ENCODE measurements at regions not wholly inside any gene's neighbourhood (a gene's known extent, or its start where the extent isn't known, plus 50 kb on each side); places are given as distances from the start of the nearest gene placed in this dataset.

DNA sequence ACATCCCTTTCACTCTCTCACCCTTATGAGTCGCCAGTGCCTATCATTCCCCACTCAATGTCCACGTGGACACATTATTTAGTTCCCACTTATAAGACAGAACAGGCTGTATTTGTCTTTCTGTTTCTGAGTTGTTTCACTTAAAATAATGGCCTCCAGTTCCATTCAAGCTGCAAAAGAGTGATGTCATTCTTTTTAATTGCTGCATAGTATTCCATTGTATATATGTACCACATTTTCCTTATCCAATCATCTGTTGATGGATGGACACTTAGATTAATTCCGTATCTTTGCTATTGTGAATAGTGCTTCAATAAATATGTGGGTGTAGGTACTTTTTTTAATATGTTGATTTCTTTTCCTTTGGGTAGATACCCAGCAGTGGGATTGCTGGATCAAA, 79.1 kb downstream of the ZNF365 start:
- in situ Hi-C loops (cut with HindIII; ENCODE audit: low sequenced_read_pairs) = no loop called here
- DNase-seq (ENCODE audit: low spot score) = no peak

DNA sequence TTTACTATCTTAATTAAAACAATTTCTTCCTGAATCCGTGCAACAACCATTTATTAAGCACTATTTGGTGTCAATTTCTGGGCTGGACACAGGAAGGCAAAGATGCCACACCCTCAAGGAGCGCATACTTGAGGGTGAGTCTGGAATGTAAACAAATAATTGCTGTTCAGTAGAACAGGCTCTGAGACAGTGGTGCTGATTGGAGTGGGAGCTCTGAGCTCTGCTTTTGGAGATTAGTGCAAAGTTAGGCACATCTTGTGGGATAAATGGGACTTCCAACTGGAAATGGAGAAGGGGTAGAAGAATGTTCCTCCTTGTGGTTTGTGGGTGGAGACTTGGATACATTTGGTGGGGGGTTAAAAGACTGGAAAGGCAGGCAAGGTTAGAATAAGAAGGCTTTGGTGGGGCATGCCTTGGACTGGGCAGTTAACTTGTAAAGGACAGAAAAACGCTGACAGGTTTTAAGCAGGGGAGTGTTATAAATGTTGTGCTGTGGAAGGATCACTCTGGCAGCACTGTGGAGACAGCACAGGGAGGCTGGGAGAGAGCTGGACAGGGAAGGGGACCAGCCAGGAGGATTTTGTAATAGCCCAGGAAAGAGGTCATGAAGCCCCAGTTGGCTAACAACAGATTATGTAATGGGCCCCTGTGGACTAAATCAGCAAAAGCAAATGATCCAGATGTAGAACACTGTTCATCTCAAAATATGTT, 80.7 kb downstream of the ZNF365 start:
- no peak for DNase-seq (ENCODE audit: low spot score)
- in situ Hi-C loops (cut with HindIII; ENCODE audit: low sequenced_read_pairs) = no loop called here

DNA sequence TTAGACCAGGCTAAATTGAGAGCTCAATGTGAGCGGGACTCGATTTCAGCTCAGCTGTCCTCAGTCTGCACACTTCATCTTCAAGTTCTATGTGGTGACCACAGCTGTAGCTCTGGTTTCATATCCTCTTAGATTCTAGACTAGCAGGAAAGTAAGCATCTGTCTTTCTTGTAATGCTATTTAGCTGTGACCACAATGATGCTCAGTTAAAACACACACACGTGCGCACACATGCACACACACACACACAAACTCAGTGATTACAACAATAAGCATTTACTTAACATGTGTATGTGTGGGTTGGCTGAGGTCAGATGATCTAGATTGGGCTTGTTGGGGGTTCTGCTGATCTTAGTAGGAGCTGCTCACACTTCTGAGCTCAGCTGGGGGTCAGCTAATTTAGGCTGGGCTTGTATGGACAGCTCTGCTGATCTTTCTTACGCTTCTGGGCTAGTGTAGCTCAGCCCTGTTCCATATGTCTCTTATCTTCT, 82.5 kb downstream of the ZNF365 start:
- no peak for DNase-seq (ENCODE audit: low spot score)
- in situ Hi-C loops (cut with HindIII; ENCODE audit: low sequenced_read_pairs) = no loop called here

DNA sequence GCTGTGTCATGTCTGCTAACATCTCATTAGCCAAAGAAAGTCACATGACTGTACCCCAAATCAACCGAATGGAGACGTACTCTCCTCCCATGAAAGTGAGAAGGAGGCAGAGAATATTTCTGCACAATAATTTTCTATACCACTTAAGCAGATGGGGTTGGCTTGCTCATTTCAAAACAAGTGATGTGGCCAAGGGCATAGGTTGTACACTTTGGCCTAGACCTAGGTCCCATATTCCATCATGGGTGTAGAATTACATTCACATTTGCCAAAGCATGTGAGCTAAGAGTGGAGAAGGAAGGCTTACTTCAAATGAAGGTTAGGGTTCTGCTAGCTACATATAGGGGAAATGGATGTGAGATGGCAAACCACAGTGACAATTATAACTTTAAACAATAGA, 83.0 kb downstream of the ZNF365 start:
- in situ Hi-C loops (cut with HindIII; ENCODE audit: low sequenced_read_pairs) = no loop called here
- DNase-seq (ENCODE audit: low spot score) = no peak

DNA sequence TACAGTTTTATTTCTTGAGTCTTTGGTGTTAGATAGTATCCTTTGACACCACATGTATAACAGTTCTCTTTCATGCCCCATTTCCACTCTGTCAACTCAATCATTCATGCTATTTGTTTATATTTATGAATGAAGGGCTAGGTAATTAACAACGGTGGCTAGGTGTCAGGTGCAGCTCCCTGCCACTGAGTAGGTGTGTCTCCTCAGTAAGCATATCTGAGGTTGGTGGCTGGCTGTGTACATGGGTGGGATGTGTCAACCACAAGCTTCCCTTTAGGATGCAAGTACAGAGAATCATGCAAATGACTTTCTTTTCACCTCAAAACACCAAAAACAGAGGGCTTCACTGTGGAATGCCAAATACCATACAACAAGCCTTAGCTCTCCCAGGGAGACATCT, 83.4 kb downstream of the ZNF365 start:
- no peak for DNase-seq (ENCODE audit: low spot score)
- in situ Hi-C loops (cut with HindIII; ENCODE audit: low sequenced_read_pairs) = no loop called here

DNA sequence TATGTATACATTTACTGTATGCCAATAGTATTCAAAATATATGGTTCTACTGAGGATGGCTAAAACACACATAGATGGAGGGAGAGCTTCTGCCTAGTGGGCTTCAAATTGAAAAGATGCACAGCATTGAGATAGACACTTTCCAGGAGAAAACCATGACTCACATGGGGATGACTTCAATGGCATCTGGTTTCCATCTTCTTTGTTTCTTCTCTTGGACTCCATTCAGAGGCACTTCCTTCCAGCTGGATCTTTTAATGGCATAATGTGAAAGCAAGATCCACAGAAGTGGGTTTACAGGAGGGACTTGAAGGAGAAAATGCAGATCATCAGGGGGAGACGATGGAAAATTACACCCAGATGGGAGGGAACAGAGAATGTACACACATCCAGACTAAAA, 84.9 kb downstream of the ZNF365 start:
- in situ Hi-C loops (cut with HindIII; ENCODE audit: low sequenced_read_pairs) = no loop called here
- DNase-seq (ENCODE audit: low spot score) = no peak

DNA sequence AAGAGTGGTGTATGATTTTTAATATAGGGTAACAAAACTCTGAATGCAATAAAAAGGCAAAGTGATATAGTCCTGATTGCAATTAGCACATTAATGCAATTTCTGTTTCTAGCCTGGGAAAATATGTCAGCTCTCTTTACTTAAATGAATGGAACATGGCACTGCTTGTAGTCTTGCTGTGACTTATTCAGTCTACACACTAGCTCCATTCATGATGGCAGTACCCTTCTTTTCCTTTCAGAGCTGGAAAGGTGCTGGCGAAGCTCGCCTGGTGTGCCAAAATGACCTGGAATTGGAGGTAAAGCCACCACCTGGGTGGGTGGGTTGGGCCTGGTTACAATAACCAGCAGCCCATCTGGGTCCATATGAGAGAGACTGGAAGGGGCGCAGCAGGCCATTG, 85.3 kb downstream of the ZNF365 start:
- no peak for DNase-seq (ENCODE audit: low spot score)
- in situ Hi-C loops (cut with HindIII; ENCODE audit: low sequenced_read_pairs) = no loop called here

DNA sequence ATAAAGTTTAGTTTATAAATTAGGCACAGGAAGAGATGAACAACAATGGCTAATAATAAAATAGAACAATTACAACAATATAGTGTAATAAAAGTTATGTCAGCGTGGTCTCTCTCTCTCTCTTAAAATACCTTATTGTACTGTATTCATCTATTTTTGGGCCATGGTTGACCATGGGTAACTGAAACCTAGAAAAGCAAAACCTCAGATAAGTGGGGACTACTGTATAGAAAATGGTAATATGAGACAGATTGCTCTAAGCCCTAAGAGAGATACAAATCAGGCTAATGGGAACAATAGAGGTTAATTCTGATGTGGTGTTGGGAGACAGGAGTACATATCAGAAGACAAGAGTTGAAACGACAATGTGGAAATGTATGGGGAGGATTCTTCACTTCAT, 86.2 kb downstream of the ZNF365 start:
- no peak for DNase-seq (ENCODE audit: low spot score)
- in situ Hi-C loops (cut with HindIII; ENCODE audit: low sequenced_read_pairs) = no loop called here

DNA sequence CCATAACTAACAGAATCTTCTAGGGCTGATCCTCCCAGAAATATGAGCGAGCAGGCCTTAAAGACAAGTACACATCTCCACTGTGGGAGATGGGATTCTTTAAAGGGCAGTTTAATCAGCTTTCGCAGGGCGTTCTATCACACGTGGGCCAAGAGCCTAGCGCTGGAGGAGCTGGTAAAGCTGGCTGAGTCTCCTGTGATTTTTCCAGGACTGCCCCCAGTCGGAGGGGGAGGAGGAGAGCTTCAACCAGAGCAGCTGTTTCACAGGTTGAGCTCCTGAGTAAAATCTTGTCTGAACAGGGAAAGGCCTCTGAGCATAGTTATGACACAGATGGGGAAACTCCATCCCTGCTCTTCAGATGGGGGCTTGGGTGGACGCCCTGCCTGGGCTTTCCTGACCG, 87.0 kb downstream of the ZNF365 start:
- in situ Hi-C loops (cut with HindIII; ENCODE audit: low sequenced_read_pairs) = no loop called here
- no peak for DNase-seq (ENCODE audit: low spot score)

DNA sequence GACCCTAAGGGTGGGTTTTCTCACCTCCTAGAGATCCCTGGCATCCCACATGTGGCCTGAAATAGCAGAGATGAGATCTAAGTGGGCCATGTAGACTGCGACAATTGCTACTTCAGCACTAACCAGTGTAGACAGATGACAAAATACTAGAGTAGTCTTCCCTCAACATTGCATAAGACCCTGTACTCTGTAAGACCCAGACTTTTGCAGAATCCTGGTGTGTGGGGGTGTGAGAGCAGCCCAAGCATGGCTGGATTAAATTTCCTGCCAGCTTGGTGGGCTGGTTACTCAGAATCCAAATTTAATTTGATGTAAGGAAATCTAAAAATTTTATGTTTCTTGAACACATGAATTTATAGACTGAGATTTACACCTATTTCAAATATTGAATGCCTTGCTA, 88.3 kb downstream of the ZNF365 start:
- in situ Hi-C loops (cut with HindIII; ENCODE audit: low sequenced_read_pairs) = no loop called here
- DNase-seq (ENCODE audit: low spot score) = no peak

DNA sequence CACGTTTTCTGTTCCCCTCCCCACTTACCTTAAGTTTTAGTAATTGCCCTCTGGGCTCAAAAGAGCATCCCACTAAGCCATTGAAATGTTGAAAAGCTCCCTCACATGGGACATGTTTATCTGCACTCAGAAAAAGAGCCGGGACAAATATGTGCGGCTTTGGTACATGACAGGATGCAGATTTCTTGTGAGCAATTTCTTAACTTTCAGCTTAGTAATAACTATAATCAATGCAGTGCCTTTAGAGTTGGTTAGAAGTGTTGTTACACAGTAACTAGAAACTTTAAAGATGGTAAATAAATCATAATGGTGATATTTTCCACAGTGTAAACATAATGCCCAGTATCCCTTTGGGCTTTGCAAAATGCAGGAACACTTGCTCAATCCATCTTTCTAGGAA, 89.2 kb downstream of the ZNF365 start:
- in situ Hi-C loops (cut with HindIII; ENCODE audit: low sequenced_read_pairs) = no loop called here
- DNase-seq (ENCODE audit: low spot score) = no peak

DNA sequence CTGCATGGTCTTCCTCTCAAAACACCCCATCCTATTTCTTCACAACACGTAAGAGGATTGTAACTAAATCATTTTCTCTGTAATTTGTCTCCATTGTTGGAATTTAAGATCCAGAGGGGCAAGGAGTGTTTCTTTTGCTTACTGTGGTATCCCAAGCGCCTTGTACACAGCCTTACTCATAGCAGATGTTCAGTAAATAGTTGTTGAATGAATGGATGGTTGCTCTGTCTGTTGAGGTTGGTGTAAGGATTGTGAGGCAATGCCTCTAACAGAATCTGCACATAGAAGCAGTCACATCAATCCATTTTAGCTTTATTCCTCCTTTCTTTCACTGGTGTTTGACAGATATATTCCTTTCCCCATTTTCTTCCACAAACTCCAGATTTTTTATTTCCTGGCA, 90.1 kb downstream of the ZNF365 start:
- DNase-seq (ENCODE audit: low spot score) = no peak
- in situ Hi-C loops (cut with HindIII; ENCODE audit: low sequenced_read_pairs) = no loop called here

DNA sequence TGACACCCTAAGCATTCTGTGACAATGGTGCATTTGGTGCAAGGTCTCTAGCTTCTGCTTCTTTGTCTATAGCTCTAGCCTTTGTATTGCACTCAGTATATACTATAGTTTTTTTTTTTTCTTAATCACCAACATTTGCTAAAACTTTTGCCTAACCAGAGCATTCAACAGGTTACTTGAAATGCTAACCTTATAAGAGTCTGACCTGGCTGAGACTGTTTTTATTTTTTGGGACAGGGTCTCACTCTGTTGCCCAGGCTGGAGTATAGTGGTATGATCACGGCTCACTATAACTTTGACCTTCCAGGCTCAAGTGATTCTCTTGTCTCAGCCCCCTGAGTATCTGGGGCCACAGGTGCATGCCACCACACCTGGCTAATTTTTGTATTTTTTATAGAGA, 92.4 kb downstream of the ZNF365 start:
- no peak for DNase-seq (ENCODE audit: low spot score)
- in situ Hi-C loops (cut with HindIII; ENCODE audit: low sequenced_read_pairs) = no loop called here

DNA sequence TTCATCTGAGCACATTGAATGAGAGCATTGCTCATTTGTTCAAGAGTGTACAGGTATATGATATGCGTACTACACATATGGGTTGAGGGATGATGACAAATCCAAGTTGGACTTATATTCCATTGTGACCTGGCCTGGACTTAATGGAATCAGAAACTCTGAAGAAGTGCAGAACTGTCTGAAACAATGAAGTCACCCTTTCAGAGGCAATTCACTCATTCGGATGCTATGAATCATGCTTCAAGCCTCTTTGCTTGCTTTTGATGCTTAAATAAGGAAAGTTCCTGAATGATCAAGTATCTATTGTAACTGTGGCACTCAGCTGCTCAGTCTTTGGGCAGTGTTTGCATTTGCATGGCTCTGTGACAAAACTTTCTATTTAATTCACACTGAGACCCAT, 93.4 kb downstream of the ZNF365 start:
- in situ Hi-C loops (cut with HindIII; ENCODE audit: low sequenced_read_pairs) = no loop called here
- DNase-seq (ENCODE audit: low spot score) = no peak

DNA sequence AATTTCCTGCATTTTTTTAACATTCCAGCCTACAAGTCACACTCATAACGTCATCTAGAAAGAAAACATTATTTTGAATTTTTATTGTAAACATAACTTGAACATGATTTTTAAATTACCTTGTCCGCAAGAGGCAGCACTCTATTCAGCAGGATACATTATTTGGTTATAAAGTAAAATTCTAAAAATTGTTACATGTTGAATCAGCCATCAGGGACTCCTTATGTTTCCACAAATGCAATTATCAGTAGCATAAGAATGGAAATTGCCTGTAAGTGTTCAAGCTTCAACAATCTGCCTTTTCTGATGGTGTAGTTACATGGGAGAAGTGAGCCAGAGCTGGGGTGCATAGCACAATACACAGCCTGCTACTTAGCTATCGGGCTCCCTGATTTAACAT, 97.5 kb downstream of the ZNF365 start:
- DNase-seq (ENCODE audit: low spot score) = no peak
- in situ Hi-C loops (cut with HindIII; ENCODE audit: low sequenced_read_pairs) = no loop called here

DNA sequence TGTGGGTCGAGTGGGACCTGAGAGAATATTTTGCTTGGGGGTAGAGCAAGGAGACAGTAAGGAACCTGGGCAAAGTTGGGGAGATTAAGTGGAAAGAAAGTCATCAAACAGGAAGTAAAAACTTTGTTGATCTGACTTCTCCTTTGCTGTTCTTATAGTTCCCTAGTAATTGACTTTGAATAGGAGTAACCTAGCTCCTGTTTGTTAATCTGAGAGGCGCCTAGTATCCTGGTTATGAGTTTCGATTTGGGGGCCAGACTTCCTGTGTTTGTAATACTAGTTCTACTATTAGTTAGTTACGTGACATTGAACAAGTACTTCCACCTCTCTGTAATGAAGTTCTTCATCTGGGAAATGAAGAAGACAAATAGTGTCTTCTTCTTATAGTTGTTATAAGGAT, 99.1 kb downstream of the ZNF365 start:
- DNase-seq (ENCODE audit: low spot score) = no peak
- in situ Hi-C loops (cut with HindIII; ENCODE audit: low sequenced_read_pairs) = no loop called here

DNA sequence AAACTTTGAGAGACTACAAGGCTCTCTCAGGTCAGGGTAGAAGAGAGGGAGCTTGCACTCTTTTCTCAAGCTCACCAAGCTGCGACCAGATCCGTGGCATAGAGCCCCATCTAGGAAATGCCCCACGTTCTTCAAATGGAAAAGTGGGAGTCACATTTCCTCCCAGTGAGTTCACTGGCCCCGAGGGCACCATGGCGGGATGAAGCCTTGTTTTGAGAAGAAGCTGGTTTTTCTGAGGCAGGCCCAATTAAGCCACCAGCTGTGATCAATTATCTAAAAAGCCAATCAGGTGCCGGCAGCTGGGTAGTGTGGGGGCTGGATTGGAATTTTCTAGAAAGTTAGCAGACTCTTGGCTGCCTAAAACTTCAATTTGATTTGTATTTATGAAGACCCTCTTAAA, 101.4 kb downstream of the ZNF365 start:
- DNase-seq (ENCODE audit: low spot score) = no peak
- in situ Hi-C loops (cut with HindIII; ENCODE audit: low sequenced_read_pairs) = no loop called here

DNA sequence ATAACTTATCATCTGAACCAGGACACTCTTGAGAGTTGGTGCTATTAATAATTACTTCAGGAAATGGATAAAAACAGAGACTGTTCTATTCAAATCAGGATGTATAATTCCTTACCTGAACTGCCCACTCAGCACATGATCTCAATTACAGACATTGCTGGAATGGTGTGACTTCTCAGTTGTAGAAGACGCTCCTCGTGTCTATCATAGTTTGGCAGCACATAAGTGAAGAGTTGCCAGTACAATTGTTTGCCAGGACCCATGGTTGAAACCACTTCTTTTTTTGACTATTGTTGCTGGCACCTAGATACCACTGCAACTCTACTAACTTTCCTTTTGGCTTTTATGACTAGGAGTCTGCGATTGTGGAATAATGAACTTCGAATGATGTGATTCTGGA, 105.4 kb downstream of the ZNF365 start:
- no peak for DNase-seq (ENCODE audit: low spot score)

DNA sequence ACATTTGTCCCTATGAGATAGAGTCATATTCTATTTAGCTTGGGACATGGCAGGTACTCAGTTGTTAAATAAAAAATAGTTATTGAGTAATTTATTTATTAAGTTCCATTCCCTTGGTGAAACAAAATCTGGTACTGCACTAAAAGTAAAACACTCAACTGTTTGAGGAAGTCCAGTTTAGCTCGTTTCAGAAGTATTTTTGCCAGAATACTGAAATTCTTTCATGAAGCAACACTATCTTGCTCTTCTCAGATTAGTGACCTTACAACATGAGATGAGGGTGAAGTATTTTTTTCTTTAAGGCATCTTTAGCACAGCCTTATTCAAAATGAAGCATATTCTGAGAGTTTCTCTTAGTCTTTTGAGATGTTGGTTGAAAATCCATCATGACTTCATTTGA, 106.0 kb downstream of the ZNF365 start:
- DNase-seq (ENCODE audit: low spot score) = no peak
- in situ Hi-C loops (cut with HindIII; ENCODE audit: low sequenced_read_pairs) = no loop called here

More for the DNA sequence above, 105.4 kb downstream of the ZNF365 start:
- in situ Hi-C loops (cut with HindIII; ENCODE audit: low sequenced_read_pairs) = no loop called here

DNA sequence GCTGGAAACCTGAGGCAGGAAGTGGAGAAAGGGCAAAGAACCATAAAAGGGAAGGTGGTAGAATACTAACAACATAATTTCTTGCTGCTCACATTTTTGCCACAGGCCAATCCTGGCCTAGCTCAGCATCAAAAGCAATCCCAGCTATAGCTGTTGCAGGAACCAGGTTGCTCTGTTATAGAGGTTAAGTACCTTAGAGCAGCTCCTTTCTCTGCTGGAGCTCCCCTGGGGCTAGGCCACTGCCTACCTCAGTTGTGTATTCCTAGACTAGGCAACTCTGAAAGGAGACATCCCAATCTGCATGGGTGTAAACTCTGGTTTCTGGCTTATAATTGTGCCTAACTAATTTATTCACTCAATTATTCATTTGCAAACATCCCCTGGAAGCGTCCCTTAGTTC, 108.4 kb downstream of the ZNF365 start:
- no peak for DNase-seq (ENCODE audit: low spot score)
- in situ Hi-C loops (cut with HindIII; ENCODE audit: low sequenced_read_pairs) = no loop called here

DNA sequence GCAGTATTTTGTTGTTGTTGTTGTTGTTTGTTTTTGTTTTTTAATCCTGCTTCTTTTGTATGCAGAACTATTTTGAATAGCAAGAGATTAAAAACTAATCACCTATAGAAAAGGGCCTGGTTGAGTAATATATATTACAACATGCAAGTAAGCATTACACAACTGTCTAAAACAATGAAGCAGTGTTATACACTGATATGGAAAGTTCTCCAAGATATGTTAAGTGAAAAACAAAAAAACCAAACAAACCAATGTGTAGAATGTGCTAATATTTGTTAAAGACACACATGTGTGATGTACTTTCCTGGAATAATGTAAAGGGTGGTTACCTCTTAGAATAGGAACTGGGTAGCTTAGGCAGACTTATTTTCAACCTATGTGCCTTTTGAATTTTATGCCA, 117.4 kb downstream of the ZNF365 start:
- in situ Hi-C loops (cut with HindIII; ENCODE audit: low sequenced_read_pairs) = no loop called here
- no peak for DNase-seq (ENCODE audit: low spot score)

Data from G401 (cell line).